Suppressor macrophage treated with lipopolysaccharide for 1 hour (primary cell): ENCODE measurements at regions not wholly inside any gene's neighbourhood (a gene's known extent, or its start where the extent isn't known, plus 50 kb on each side); places are given as distances from the start of the nearest gene placed in this dataset.
A peak's percentile ranks its signal among the peaks of the same experiment; 100 is the strongest.

ENCODE experiments used
- DNase-seq, 3 donors: peaks; one replicate each; pipeline ENCODE4 v3.0.0-alpha.2; 2020 to 2022

DNA sequence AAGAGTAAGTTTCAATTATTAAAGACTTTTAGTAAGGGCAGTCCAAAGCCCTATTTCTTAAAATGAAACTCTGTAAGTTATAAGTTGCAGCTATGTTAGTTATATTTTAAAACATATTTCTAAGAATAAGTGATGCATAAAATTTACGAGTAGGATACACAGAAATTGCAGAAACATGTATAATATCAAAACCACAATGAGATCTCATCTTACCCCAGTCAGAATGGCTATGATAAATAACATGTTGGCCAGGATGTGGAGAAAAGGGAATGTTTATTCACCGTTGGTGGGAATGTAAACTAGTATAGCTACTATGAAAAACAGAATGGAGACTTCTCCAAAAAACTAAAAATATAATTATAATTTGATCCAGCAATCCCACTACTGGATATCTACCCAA, 201.2 kb downstream of the CBLN2 start:
- DNase-seq: no peak

DNA sequence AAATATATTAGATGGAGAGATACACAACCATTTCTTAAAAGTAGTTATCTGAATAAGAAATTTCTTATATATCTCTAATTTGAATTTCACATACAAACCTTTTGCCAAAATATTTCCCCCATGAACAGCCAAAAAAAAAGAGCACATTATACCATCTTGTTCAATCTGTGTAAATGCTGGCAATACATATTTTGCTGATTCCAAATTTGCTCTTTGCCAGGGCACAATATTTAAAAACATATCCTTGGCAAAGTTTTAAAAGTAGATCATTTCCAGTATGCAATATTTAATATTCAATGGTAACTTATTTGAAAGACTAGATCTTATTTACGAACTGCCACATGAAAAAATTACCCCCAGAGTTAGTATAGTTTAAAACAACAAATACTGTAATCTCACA, 204.2 kb downstream of the CBLN2 start:
- DNase-seq: no peak

DNA sequence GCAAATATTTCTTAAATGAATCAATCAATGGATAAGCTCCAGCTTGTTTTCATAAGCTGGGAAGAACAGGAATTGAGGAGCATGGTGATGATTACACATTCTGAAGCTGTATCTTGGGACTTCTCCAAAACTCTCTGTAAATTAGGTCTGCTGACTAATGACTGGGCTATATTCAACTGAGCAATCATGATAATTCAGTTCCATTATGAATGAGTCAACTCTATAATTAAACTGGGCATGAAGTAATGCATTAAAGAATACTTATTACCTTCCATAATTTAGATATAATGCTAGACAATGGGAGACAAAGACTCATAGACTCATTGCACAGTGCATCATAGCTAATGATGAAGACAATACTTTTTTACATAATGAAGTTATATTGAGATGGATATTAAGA, 207.4 kb downstream of the CBLN2 start:
- DNase-seq: no peak

DNA sequence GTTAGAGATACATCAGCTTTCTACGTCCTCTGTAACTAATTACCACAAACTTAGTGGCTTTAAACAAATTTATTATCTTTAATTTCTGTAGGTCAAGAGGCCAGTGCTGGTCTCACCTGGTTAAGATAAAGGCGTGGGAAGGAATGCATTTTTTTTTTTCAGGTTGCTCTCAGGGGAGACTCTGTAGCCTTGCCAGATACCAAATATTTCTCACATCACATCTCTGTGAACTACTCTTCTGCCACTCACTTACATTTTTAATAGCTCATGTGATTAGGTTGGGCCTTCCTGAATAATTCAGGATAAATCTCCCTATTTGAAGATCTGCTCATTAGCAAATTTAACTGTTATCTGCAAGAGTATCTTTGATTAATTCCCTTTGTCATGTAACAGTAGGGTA, 214.6 kb downstream of the CBLN2 start:
- DNase-seq: no peak

DNA sequence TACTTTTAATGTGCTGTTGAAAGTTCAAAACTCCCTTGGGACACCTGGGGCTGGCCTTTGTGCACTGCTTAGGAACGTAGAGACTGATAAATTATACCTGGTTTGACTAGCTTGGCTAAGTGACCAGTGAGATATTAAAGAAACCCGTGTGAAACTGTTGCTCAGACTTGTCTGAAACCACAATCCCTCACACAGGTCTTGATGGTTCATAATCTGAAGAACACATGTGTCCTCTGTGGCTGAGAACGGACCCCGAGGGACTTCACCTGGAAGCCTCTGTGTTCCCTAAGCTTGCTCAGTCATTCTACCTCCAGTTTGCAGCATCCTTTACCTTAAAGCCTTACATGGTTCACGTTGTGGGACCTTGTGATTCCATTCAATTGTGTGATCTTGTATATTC, 218.8 kb downstream of the CBLN2 start:
- no peak for DNase-seq

DNA sequence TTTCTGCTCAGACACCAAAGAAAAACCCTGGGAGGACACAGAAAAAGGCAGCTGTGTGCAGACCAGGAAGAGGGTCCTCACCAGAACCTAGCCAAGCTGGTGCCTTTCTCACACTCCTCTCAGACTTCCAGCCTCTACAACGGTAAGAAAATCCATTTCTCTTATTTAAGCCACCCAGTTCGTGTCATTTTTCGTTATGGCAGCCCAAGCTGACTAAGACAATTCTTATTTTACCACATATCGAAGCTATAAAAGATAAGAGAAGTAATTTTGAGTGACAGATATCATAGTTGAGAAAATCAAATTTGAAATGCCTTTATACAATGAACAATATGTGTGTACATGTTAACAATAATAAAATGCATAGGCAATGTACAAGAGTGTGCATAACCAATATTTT, 219.5 kb downstream of the CBLN2 start:
- DNase-seq: no peak

DNA sequence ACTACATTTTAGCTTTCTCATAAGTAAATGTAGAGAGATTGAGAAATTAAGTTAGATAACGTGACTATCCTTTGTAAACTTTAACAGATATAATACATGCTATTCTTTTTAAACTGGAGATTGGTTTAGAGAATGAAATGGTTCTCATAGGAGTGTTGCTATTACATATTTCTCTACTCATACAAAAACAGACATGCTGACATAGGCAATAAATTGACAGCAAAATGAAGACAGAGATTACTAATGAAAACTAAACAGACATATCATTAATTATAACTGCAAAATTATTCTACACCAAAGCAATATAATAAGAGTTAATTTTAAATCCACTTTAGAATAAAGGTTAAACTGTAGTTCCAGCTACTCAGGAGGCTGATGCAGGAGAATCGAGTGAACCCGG, 227.6 kb downstream of the CBLN2 start:
- DNase-seq: no peak

DNA sequence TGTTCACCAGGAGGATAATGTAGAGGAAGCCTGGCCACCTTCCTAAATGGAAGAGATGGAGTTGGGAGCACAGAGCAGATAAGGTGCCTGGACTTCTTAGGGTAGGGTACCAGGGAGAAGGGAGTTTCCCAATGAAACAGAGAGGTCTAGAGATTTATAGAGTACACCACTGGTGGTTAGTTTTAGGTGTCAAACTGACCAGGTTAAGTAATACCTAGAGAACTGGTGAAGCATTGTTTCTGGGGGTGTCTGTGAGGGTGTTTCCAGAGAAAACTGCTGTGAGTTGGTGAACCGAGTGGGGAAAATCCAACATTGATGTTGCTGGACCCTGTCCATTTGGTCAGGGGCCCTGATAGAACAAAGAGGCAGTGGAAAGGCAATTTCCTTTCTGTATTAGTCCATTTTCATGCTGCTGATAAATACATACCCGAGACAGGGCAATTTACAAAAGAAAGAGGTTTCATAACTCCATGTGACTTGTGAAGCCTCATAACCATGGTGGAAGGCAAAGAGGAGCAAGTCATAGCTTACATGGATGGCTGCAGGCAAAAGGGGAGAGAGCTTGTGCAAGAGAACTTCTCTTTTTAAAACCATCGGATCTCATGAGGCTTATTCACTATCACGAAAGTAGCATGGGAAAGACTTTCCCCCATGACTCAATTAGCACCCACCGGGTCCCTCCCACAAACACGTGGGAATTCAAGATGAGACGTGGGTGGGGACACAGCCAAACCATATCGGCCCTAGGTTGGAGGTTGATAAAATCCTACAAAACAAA, 260.8 kb downstream of the CBLN2 start:
- DNase-seq: peak in 1 of 3 donors; percentile 0

DNA sequence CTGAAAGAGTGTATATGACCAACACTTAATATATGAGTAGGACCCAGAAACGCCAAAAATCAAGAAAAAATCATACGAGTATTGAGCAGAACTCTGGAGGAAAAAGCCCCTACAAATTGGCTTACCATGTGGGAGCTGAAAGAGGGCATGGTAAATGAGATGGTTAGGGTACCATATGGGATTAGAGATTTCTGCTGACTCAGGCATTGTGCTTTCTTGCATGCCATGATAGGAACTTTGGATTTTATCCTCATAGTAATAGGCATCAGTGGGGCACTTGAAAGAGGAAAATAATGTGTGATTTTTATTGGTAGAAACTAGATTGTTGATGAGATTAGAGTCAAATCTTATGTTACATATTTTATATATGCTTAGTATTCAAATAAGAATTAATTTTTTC, 271.1 kb downstream of the CBLN2 start:
- no peak for DNase-seq

DNA sequence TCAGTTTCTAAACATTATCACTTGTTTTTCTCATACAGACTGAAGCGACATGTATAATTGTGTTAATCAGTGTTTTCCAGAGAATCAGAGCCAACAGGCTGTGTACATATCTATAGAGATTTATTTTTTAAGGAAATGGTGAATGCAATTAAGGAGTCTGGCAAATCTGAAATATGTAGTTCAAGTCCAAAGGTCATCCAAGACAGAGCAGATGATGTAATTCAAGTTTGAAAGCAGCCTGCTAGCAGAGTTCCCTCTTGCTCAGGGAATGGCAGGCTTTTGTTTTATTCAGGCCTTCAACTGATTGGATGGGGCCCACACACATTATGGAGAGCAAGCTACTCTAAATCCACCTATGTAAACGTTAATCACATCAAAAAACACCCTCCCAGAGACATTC, 282.6 kb downstream of the CBLN2 start:
- DNase-seq: no peak

DNA sequence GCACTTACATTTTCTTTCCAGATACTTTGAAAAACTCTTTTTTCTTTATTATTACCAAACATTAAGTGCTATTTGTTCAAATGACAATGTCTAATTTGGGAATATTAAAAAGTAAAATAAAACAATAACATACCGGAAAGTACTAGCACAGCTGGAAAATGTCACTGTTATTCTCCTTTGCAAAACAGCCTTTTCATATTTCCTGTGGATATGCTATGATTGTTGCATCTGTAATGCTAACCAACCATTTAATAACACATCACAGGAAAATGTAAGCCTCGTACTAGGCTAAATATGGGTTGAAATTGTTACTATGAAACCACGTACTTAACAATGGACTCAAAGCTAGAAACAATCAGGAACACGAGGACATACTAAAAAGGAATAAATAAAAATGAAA, 298.1 kb downstream of the CBLN2 start:
- DNase-seq: no peak

DNA sequence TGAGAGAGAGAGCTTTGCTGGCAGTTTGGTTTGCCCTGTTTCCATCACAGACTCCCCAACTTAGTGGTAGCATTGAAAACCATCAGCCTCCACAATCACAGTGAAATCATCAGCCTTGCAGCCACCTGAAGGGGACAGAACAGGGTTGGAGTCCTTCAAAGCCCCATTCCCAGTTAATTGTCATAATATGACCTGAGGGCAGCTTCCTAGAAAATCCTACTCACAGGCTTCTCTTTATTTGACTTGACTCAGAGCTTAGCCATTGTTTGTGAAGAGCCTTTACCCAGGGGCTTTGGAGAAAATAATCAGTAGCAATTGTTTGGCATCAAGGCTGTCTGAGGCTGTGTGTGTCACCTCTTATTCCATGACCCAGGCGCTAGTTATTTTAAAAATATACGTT, 308.7 kb downstream of the CBLN2 start:
- no peak for DNase-seq

DNA sequence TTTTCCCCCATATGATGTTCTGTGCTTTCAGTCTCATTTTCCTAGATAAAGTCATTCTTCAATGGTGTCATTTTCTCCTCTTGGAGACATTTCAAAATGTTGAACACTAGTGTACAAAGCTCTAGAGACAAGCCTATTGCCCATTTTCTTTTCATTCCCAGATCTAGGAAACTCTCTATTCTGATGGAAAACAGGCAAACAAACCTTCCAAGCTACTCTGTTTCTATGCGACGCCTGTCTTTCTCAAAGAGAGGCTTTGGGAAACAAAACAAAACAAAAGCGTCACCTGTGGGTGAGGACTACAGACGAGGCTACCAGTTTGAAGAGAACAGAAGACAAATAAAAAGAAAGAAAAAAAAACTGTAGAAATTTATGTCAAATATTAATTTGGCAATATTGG, 311.0 kb downstream of the CBLN2 start:
- DNase-seq: no peak

DNA sequence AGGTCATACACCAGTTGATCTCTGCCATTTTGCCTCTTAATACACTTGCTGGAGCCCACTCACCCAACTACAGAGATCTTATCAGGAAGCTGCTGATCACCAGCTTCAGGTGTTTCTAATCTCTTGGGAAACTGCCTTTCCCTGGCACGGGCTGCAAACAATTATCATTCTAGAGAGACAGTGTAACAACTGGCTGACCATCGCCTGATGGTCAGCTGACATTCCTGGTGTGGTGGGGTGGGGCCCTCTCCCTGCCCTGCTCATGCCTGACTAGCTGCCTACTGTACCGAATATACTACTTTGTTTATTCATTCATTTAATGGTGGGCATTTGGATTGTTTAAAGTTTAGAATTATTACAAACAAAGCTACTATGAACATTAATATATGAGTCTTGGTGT, 311.5 kb downstream of the CBLN2 start:
- DNase-seq: no peak

DNA sequence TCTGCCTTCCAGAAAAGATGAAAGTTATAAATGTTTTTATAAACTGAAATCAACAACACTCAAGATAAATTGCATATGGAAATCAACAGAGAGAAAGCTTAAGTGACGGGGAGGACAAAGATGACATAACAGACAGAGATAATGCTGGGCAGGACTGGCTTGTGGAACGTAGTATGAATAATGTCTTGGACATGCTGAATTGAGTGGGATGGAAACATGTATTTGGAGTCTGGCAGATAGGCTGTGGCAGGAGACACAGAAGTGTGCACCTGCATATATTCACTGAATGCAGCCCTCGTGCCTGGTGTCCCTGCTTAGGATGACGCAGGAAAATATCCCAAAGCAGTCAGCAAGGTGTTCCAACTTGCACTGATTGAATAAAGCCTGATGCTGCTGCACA, 318.2 kb downstream of the CBLN2 start:
- no peak for DNase-seq

DNA sequence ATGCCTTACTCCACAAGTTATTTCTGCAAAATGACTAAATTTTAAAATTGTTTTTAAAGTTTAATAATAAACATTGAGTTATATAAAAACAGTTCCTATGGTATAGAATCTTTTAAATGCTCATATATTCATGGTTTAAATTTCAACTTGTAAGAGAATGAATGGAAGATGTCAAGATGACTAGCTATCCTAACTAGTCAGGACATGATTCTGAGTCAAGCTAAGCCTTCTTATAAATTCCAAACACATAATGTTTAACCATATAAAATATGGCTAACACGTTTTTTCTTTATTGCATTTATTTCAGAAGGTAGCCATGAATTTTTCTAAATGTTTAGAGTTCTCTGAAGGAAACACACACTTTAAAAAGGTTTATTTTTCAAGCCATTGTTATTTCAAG, 320.4 kb downstream of the CBLN2 start:
- DNase-seq: no peak

DNA sequence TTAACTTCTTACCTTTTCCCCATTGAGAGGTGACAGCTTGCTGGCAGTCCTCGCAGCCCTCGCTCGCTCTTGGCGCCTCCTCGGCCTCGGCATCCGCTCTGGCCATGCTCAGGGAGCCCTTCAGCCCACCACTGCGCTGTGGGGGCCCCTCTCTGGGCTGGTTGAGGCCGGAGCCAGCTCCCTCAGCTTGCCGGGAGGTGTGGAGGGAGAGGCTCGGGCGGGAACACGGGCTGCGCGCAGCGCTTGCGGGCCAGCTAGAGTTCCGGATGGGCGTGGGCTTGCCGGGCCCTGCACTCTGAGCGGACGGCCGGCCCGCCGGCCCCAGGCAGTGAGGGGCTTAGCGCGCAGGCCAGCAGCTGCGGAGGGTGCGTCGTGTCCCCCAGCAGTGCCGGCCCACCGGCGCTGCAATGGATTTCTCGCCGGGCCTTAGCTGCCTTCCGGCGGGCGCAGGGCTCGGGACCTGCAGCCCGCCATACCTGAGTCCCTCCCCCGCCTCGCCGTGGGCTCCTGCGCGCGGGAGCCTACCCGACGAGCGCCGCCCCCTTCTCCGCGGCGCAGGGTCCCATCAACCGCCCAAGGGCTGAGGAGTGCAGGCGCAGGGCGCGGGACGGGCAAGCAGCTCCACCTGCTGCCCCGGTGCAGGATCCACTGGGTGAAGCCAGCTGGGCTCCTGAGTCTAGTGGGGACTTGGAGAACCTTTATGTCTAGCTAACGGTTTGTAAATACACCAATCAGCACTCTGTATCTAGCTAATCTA, 335.0 kb downstream of the CBLN2 start:
- DNase-seq: no peak

DNA sequence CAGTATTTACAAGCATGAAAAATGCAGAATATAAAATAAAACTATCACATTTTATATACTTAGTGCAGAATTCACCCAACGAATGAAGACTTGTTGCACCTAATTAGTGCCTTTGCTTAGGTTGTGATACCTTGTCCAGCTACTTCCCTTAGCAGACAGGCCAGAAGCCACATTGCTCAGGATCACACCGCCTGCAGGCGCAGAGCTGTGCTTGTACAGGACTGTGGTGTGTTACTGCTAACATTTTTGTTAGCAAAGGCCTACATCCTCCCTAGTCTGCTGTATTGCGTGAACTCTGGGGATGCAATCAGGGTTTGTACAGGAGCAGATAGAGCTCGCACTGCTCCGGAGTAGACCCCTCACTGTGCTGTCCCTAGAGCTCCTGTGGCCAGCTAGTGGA, 336.9 kb downstream of the CBLN2 start:
- DNase-seq: no peak

DNA sequence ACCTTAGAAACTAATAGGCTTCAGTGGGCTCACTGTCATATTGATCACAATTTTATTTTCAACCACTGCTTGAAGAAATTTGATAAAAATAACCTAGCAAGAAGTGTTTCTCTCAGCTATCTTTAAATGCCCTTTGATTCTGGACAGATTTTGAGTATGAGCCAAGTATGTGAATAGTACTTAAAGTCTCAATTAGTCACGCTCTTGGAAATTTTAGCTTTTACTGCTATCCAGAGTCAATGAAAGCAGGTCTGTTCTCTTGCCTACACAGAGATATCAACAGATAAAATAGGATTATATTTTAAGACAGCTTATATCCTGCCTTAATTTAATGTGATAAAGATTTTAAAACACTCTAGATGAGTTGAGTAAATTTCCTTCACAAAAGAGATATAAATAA, 337.3 kb downstream of the CBLN2 start:
- DNase-seq: no peak

DNA sequence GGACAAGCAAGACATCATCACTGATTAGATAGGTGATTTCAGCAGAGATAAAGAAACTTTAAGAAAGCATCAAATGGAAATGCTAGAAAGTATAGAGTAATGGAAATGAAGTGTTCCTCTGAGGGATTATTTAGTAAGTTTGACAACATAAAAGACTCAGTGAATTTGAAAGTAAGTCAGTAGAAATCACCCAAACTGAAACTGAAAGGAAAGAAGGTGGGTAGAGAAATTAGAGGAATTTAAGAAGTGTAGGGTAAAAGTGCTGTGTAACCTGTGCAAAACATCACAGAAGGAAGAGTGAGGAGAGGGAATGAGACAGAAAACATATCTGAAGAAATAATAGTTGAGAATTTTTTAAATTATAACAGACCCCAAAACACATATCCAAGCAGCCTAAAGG, 343.1 kb downstream of the CBLN2 start:
- DNase-seq: no peak

DNA sequence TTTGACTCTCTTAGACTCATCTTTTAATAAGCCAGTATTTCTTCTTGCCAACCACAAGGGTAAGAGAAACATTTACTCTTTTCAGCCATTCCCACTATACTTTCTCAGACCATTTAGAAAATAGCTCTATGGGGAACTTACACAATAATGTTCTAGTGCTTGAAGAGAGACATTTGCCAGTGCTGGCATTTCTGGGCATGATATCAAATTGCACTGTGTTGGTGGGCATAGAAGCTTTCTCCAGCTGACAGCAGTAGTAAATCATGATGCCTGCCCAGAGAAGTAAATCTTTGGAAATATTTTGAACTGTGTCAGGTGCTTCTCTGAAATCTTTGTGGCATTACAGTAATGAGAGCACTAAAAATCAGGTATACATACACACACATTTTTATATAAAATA, 346.6 kb downstream of the CBLN2 start:
- DNase-seq: no peak

DNA sequence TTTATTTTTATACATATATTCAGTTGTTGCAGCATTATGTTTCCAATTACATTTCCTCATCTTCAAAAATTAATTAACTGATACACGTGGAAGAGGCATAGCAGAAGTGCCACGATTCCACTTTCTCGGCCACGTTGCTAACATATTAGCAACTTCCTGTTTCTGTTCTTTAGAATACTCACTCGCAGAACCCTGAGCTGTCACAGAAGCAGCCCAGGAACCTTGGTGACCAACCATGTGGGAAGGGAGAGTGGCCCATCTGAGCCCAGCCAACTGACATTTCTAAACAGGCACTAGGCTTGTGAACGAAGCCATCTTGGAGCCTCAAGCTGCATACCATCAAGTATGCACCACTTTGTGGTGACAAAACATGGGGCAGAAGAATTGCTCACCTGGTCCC, 350.1 kb downstream of the CBLN2 start:
- no peak for DNase-seq

DNA sequence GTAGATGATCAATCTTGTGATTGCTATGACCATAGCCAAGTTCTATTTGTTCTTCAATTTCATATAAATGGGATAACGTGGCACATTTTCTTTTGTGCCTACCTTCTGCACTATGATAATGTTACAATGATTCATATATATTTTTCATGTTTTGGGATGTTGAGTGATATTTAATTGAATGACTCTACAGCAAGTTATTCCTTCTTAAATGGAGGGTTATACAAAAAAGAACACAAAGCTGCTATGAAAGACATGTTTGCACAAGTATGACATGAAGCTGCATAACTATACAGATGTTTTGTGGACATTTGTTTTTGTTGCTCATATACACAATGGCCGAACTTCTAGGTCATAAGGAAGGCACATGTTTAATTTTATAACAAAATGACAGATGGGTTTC, 356.2 kb downstream of the CBLN2 start:
- DNase-seq: no peak

DNA sequence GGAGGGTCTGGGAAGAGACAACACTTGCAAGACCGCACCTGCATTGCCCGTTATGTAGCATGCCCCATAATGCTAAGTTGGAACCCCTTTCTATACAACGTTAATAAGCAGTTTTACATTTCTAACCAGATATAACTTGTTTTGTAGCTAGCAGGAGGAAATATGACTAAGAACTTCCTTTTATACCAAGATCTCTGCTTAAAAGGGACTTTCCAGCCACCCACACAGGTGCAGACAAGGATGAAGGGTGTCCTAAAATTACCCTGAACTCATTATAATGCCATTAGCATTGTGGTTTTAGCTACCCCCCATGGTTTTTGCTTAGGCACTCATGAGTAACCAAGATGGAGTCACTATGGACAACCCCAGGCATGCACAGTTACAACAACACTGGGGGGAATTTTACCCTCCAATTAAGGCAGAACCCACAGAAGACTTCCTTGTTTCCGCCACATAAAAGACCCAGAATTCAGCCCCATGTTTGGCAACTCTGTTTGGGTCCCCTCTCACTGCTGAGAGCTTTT, 362.8 kb downstream of the CBLN2 start:
- peak; percentile 20 to 52 (median 39) for DNase-seq

DNA sequence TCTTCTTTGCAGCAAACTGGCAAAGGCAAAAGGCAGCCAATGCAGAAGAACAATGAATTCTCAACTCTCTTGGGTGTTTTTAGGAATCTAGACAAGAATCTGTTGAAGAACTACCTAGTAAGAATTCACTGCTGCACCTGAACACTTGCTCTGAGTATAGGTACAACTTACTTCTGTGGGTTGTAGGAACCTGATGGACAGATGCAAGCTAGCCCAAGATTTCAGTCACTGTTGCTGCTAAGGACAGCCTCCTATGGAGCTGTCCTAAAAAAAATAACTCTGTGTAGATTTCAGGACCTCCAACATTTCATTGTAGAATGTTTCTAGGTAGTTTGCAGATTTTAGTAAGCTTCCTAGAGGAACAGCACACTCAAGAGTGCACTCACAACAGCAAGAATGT, 363.5 kb downstream of the CBLN2 start:
- no peak for DNase-seq
